ENCODE measurements at regions not wholly inside any gene's neighbourhood (a gene's known extent, or its start where the extent isn't known, plus 50 kb on each side); places are given as distances from the start of the nearest gene placed in this dataset.

DNA sequence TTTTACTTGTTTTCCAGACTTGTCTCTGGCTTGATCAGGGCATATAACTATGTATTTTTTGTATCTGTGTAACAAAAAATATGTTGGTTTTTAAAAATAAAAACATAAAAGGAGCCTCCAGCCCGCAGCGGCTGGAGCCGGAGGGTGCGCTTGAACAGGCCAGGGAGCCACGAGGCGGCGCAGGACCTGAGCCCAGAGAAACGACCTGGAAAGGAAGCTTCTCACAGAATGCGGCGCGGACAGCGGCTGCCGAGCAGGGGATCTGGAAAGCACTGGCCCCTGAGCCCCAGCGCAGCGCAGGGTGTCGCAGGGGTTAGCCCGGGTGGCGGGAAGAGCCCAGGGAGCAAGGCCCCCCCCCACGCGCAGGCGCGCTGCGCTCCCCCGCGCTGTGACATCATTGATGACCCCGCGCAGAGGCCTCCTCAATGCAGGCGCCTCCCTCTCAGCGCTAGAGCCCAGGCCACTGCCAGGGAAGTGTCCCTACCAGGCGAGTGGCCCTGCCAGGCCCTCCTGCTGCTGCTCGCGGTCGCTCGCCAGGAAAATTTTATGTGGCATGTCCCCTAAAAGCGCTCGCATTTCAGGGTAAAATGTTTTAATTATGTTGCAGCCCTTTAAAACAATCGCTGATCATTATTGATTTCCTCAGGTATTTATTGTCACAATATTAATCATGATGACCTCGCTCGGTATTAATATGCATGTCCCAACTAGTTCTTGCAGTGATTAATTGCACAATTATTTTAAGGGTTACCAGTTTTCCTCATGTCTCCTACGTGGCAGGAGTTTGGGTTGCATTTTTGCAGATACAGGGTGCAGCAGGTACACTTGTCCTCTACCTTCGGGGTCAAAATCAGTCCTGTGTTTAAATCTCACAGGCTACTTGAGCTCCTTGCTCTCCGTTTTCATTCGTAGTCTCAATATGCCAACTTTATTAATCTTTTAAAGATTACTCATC lies 134.2 kb downstream of the USP22 start:
- TF ChIP-seq CHD2 (IDR thresholded peaks at IDR 0.05; ENCODE audit: borderline replicate concordance, low read depth, low read length), result no peak
- no peak for TF ChIP-seq ZNF274 (IDR thresholded peaks at IDR 0.05; ENCODE audit: insufficient read depth, insufficient read length)

Data from GM12878 (cell line).